CD4-positive, alpha-beta memory T cell (primary cell): ENCODE measurements at regions not wholly inside any gene's neighbourhood (a gene's known extent, or its start where the extent isn't known, plus 50 kb on each side); places are given as distances from the start of the nearest gene placed in this dataset.
"Not testable (repeated sequence)": the region's sequence is repeated elsewhere in the genome, so short reads cannot be mapped to it uniquely, and the experiment has no call there.

Experiments used
- CTCF ChIA-PET: fragments of 350-600 bp; sonication (Branson Sonifier 250); formaldehyde crosslinking; loops from one replicate; lab custom pipeline; 2021; ENCODE audit warnings: inconsistent platforms; ENCODE audit not compliant: partially characterized antibody; lab: Charles Lee
- POLR2A ChIA-PET: fragments of 350-600 bp; sonication (Branson Sonifier 250); formaldehyde crosslinking; loops from one replicate; lab custom pipeline; 2021; ENCODE audit not compliant: partially characterized antibody; lab: Charles Lee
- DNase-seq, 5 donors: peaks; one replicate each; pipeline versions ENCODE4 v3.0.0 to v3.0.0-alpha.2; 2020 to 2022; ENCODE audit warnings: mixed read lengths in 1 of 5
- H3K27ac ChIP-seq: one replicate; pipeline ENCODE4 v1.7.0; 2013; ENCODE audit warnings: low read depth, low read length
- H3K27me3 ChIP-seq: 2 replicates; pipeline ENCODE4 v1.7.0; 2013; ENCODE audit warnings: mild to moderate bottlenecking, low read length, moderate library complexity; ENCODE audit not compliant: insufficient read depth
- H3K36me3 ChIP-seq: 2 replicates; pipeline ENCODE4 v1.7.0; 2013; ENCODE audit warnings: mild to moderate bottlenecking, low read length, moderate library complexity; ENCODE audit not compliant: insufficient read depth
- H3K4me1 ChIP-seq: 2 replicates; pipeline ENCODE4 v1.7.0; 2013; ENCODE audit warnings: mild to moderate bottlenecking, low read length, moderate library complexity; ENCODE audit not compliant: insufficient read depth
- H3K4me3 ChIP-seq, 2 donors: one replicate each; pipeline ENCODE4 v1.7.0; 2013; ENCODE audit warnings: low read length in 2 of 2, mild to moderate bottlenecking in 1 of 2
- H3K9me3 ChIP-seq, 2 donors: one replicate each; pipeline ENCODE4 v1.7.0; 2013; ENCODE audit warnings: low read length in 2 of 2, control low read depth in 1 of 2; ENCODE audit not compliant: control insufficient read depth in 1 of 2
- H3K27ac Mint-ChIP-seq, 7 donors: one replicate each; pipeline ENCODE4 v1.8.0; 2020 to 2021; ENCODE audit warnings: mixed read lengths in 7 of 7, mild to moderate bottlenecking in 6 of 7, inconsistent platforms in 3 of 7, moderate library complexity in 3 of 7
- H3K27me3 Mint-ChIP-seq, 2 donors: one replicate each; pipeline ENCODE4 v1.8.0; 2020 to 2021; ENCODE audit warnings: mixed read lengths in 2 of 2
- H3K36me3 Mint-ChIP-seq, 2 donors: one replicate each; pipeline ENCODE4 v1.8.0; 2020 to 2021; ENCODE audit warnings: mixed read lengths in 2 of 2, inconsistent platforms in 1 of 2, mild to moderate bottlenecking in 1 of 2
- H3K4me1 Mint-ChIP-seq, 4 donors: one replicate each; pipeline ENCODE4 v1.8.0; 2020 to 2021; ENCODE audit warnings: mixed read lengths in 4 of 4, mild to moderate bottlenecking in 1 of 4
- H3K4me3 Mint-ChIP-seq, 8 donors: one replicate each; pipeline ENCODE4 v1.8.0; 2020 to 2021; ENCODE audit warnings: mixed read lengths in 8 of 8, mild to moderate bottlenecking in 7 of 8, moderate library complexity in 6 of 8, inconsistent platforms in 3 of 8
- H3K9me3 Mint-ChIP-seq, 8 donors: one replicate each; pipeline ENCODE4 v1.8.0; 2020 to 2021; ENCODE audit warnings: mixed read lengths in 8 of 8, mild to moderate bottlenecking in 5 of 8, inconsistent platforms in 3 of 8, moderate library complexity in 1 of 8
- intact Hi-C: fragments of 100-400 bp; cut with micrococcal nuclease; formaldehyde crosslinking; loops from one replicate; pipeline ENCODE4 v1.15.1; 2023

DNA sequence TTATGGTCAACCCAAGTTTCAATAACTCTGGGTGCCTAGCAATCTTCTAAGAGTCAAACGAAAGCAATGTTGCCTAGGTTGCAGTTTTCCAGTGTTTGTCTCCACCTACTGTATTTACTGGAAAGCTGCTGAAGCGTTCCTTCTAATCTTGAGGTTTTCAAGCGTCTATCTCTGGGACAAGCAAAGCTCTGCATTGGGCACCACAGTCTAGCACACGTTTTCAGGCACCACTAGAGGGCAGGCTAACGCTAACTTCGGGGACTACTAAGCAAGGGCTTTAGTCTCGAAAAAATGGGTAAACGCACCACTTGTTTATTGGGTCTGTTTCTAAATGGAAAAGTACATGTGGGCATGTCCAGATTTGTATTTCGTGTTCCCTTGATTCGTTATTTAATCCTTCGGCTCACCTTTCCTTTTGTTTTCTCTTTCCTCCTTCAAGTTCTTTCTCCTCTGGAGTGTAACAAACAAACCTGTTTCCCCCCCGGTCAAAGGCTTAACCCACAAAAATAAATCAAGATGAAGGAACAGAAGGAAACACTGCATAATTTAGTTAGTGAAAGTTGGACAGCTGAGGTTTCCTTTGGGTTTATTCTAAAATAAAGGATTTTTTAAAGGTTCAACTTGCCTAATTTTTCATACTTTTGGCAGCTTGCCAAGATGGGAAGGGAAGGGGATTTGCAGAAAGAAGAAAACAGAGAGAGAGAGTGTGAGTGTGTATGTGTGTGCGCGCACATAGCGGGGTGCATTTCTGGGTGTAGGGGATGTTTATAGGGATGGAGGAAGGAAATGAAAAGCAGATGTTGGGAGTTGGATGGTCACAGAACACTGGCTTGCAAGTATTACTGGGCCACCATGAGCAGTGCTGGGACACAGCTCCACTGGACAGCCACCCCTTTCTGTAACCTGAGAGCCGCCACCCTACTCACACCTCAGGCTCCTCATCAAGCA, 348.3 kb downstream of the GOLGA6L6 start:
- intact Hi-C loops, H3K4me3 Mint-ChIP-seq, H3K4me1 ChIP-seq, H3K4me1 Mint-ChIP-seq, H3K27ac Mint-ChIP-seq, H3K36me3 Mint-ChIP-seq, H3K4me3 ChIP-seq, H3K27me3 ChIP-seq, H3K9me3 ChIP-seq, H3K36me3 ChIP-seq, H3K27me3 Mint-ChIP-seq, H3K9me3 Mint-ChIP-seq, H3K27ac ChIP-seq, POLR2A ChIA-PET: not testable (repeated sequence)
- peak; percentile 44 to 60 (median 56) for DNase-seq
- CTCF ChIA-PET: interaction anchor here (0.7 to 2.0 kb wide), 3 partner anchors 26 to 163 kb away, joined by 3 to 6 read pairs (median 3); no protein-coding TSS in a partner anchor

DNA sequence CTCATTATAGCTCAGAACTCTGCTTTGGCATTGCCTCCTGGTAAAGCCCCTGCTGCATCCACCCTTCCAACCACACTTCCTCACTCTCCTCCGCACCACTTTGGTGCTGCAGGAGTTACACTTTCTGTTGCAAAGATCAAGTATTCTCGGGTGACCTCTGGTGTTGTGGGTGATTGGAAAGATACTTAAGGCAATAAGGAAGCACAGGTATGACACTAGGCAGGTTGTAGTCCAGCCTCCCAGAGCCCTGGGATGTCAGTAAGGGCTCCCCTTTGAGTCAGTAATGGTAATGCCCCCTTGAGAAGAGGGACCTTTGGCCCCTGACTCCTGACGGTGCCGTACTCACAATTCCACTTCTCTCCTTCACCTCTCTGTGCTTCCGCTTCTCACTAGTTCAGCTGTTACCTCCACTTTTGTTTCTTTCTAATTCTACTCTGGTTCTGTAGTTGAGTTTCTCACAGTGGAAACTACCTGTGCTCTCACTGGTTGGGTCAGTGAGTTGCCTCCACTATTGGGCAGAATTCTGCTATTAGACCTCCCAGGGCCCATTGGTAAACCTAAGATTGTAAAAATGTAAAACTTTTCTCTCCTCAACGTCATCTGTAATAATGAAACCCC, 350.0 kb downstream of the GOLGA6L6 start:
- DNase-seq, H3K36me3 ChIP-seq, H3K27me3 Mint-ChIP-seq, H3K4me3 Mint-ChIP-seq, H3K4me3 ChIP-seq, H3K27ac ChIP-seq, H3K27ac Mint-ChIP-seq, intact Hi-C loops, POLR2A ChIA-PET, CTCF ChIA-PET, H3K9me3 ChIP-seq, H3K4me1 Mint-ChIP-seq, H3K27me3 ChIP-seq, H3K9me3 Mint-ChIP-seq, H3K36me3 Mint-ChIP-seq, H3K4me1 ChIP-seq: not testable (repeated sequence)

GRCh38 chr15:20188611-20189010, 353.0 kb downstream of the GOLGA6L6 start:
- CTCF ChIA-PET, H3K4me1 Mint-ChIP-seq, H3K36me3 Mint-ChIP-seq, H3K27ac Mint-ChIP-seq, H3K27me3 ChIP-seq, H3K4me3 Mint-ChIP-seq, DNase-seq, H3K36me3 ChIP-seq, H3K9me3 ChIP-seq, H3K4me1 ChIP-seq, H3K4me3 ChIP-seq, POLR2A ChIA-PET, intact Hi-C loops, H3K27me3 Mint-ChIP-seq, H3K27ac ChIP-seq, H3K9me3 Mint-ChIP-seq: not testable (repeated sequence)

DNA sequence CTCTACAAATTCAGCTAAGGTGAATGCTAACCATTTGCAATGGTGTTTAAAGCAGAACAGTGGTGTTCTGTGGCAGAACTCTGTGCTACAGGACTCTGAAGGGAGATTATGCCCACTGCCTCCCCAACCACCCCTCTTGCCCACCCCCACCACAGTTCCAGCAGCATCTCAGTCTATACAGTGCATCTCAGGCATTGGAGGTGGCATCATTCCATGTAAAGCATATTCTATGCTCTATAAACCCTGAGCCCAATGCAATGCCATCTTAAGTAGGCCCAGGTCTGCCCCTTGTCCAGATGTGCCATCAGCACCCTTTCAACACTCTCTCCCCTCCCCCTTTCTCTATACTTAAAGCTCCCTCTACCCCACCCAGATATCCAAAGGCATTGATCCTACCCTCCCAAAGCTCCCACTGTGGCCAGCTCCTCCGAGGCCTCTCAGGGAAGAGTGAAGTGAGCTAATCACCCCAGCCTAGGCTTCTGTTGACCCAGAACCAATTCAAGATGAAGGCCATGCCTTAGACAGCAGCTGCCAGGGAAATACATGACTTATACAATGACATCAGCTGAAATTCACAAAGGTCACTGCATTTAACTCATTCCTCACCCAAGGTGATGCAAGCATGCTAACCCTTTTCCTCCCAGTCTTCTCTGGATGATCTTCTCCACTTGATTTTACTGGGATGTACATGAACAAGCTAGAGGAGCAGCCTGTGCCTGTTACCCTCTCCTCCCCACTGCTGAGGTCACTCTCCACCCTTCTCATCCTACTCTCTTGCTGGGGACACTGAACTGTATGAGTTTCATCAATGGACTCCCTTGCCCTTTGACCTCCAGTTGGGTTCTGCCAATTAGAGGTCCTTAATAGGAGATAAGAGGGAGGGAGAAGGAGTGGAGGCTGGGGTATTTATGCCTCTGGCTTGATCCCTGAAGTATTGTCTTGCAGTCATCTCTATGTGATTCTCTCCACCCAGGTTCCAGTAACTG, 353.9 kb downstream of the GOLGA6L6 start:
- H3K27me3 ChIP-seq, CTCF ChIA-PET, H3K36me3 Mint-ChIP-seq, DNase-seq, H3K36me3 ChIP-seq, H3K27ac Mint-ChIP-seq, H3K4me1 ChIP-seq, POLR2A ChIA-PET, H3K4me1 Mint-ChIP-seq, H3K27me3 Mint-ChIP-seq, H3K27ac ChIP-seq, H3K9me3 ChIP-seq, H3K4me3 ChIP-seq, H3K4me3 Mint-ChIP-seq, H3K9me3 Mint-ChIP-seq, intact Hi-C loops: not testable (repeated sequence)

DNA sequence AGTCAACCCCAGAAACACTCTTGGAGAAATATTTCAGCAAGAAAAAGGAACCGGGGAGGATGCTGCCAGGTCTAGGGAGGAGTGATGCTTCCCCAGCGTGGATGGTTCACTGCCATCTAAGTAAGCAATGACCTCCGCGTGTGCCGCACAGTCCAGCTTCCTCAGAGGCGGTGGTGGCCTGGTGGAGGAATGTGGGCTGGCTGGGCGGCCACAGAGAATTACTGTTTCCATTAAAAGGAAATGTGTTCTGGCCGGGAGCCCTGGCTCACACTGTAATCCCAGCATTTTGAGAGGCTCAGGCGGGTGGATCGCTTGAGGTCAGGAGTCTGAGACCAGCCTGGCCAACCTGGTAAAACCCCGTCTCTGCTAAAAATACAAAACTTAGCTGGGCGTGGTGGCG, 356.7 kb downstream of the GOLGA6L6 start:
- H3K36me3 Mint-ChIP-seq, H3K36me3 ChIP-seq, DNase-seq, H3K4me1 ChIP-seq, H3K27me3 ChIP-seq, H3K4me3 ChIP-seq, H3K4me1 Mint-ChIP-seq, H3K27me3 Mint-ChIP-seq, H3K9me3 ChIP-seq, intact Hi-C loops, H3K9me3 Mint-ChIP-seq, POLR2A ChIA-PET, H3K4me3 Mint-ChIP-seq, CTCF ChIA-PET, H3K27ac ChIP-seq, H3K27ac Mint-ChIP-seq: not testable (repeated sequence)

GRCh38 chr15:20168221-20168620, 373.4 kb downstream of the GOLGA6L6 start:
- DNase-seq, POLR2A ChIA-PET, CTCF ChIA-PET: not testable (repeated sequence)

GRCh38 chr15:20153528-20153927, 388.1 kb downstream of the GOLGA6L6 start:
- POLR2A ChIA-PET, H3K9me3 Mint-ChIP-seq, H3K27me3 ChIP-seq, H3K27me3 Mint-ChIP-seq, H3K36me3 Mint-ChIP-seq, H3K36me3 ChIP-seq, intact Hi-C loops, H3K4me1 Mint-ChIP-seq, H3K27ac Mint-ChIP-seq, H3K4me3 Mint-ChIP-seq, H3K27ac ChIP-seq, DNase-seq, CTCF ChIA-PET, H3K9me3 ChIP-seq, H3K4me1 ChIP-seq, H3K4me3 ChIP-seq: not testable (repeated sequence)

More at GRCh38 chr15:20168221-20168620, 373.4 kb downstream of the GOLGA6L6 start:
- H3K27ac ChIP-seq, H3K4me3 ChIP-seq, H3K4me1 ChIP-seq, H3K4me3 Mint-ChIP-seq, H3K27me3 Mint-ChIP-seq, intact Hi-C loops, H3K4me1 Mint-ChIP-seq, H3K9me3 ChIP-seq, H3K36me3 Mint-ChIP-seq, H3K9me3 Mint-ChIP-seq, H3K36me3 ChIP-seq, H3K27me3 ChIP-seq, H3K27ac Mint-ChIP-seq: not testable (repeated sequence)
